HEK293 (cell line): ENCODE measurements at regions not wholly inside any gene's neighbourhood (a gene's known extent, or its start where the extent isn't known, plus 50 kb on each side); places are given as distances from the start of the nearest gene placed in this dataset.
A peak's percentile ranks its signal among the peaks of the same experiment; 100 is the strongest.

Experiments
- GFI1B ChIP-seq: fragments of 450-650 bp; formaldehyde crosslinking; IDR thresholded peaks from 2 replicates; pipeline ENCODE4 v1.5.1; 2016; ENCODE audit warnings: missing biosample characterization, missing genetic modification characterization
- HOXC10 ChIP-seq: sonication (generic); formaldehyde crosslinking; IDR thresholded peaks from 2 replicates; pipeline ENCODE4 v1.8.1; 2023; ENCODE audit warnings: mild to moderate bottlenecking, missing genetic modification reagents
- PRDM1 ChIP-seq: fragments of 450-650 bp; formaldehyde crosslinking; IDR thresholded peaks from 2 replicates; pipeline ENCODE4; 2016; ENCODE audit warnings: missing biosample characterization, missing genetic modification characterization
- ZBTB17 ChIP-seq: fragments of 450-650 bp; formaldehyde crosslinking; IDR thresholded peaks from 2 replicates; pipeline ENCODE4 v1.5.1; 2016; ENCODE audit warnings: missing biosample characterization, missing genetic modification characterization
- ZBTB7A ChIP-seq: fragments of 450-650 bp; formaldehyde crosslinking; IDR thresholded peaks from 2 replicates; pipeline ENCODE4 v1.5.1; 2016; ENCODE audit warnings: low read depth, missing biosample characterization, missing genetic modification characterization
- ZEB2 ChIP-seq: fragments of 450-650 bp; formaldehyde crosslinking; IDR thresholded peaks from 2 replicates; pipeline ENCODE4 v1.5.1; 2016; ENCODE audit warnings: missing biosample characterization, missing genetic modification characterization
- ZFP3 ChIP-seq: fragments of 450-650 bp; formaldehyde crosslinking; IDR thresholded peaks from 2 replicates; pipeline ENCODE4 v1.5.1; 2016; ENCODE audit warnings: low read depth, missing biosample characterization, missing genetic modification characterization
- ZNF112 ChIP-seq: fragments of 450-650 bp; formaldehyde crosslinking; IDR thresholded peaks from 2 replicates; pipeline ENCODE4 v1.5.0; 2017; ENCODE audit warnings: missing biosample characterization, missing genetic modification characterization
- ZNF121 ChIP-seq: fragments of 450-650 bp; formaldehyde crosslinking; IDR thresholded peaks from 2 replicates; pipeline ENCODE4 v1.5.1; 2016; ENCODE audit warnings: missing biosample characterization, missing genetic modification characterization
- ZNF16 ChIP-seq: fragments of 450-650 bp; formaldehyde crosslinking; IDR thresholded peaks from 2 replicates; pipeline ENCODE4 v1.5.1; 2016; ENCODE audit warnings: low read depth, missing biosample characterization, missing genetic modification characterization
- ZNF221 ChIP-seq: fragments of 450-650 bp; formaldehyde crosslinking; IDR thresholded peaks from 2 replicates; pipeline ENCODE4 v1.5.1; 2017; ENCODE audit warnings: missing biosample characterization, missing genetic modification characterization, borderline replicate concordance
- ZNF24 ChIP-seq: fragments of 450-650 bp; formaldehyde crosslinking; IDR thresholded peaks from 2 replicates; pipeline ENCODE4 v1.5.1; 2016; ENCODE audit warnings: missing biosample characterization, missing genetic modification characterization
- ZNF501 ChIP-seq: fragments of 450-650 bp; formaldehyde crosslinking; IDR thresholded peaks from 2 replicates; pipeline ENCODE4 v1.5.1; 2016; ENCODE audit warnings: missing biosample characterization, missing genetic modification characterization
- ZNF530 ChIP-seq: fragments of 450-650 bp; formaldehyde crosslinking; IDR thresholded peaks from 2 replicates; pipeline ENCODE4 v1.5.1; 2016; ENCODE audit warnings: low read depth, missing biosample characterization, missing genetic modification characterization
- ZNF571 ChIP-seq: fragments of 450-650 bp; formaldehyde crosslinking; IDR thresholded peaks from 2 replicates; pipeline ENCODE4 v1.5.0; 2017; ENCODE audit warnings: missing biosample characterization, missing genetic modification characterization
- ZNF585B ChIP-seq: fragments of 450-650 bp; formaldehyde crosslinking; IDR thresholded peaks from 2 replicates; pipeline ENCODE4 v1.5.1; 2016; ENCODE audit warnings: missing biosample characterization, missing genetic modification characterization
- ZNF701 ChIP-seq: fragments of 450-650 bp; formaldehyde crosslinking; IDR thresholded peaks from 2 replicates; pipeline ENCODE4 v1.5.1; 2016; ENCODE audit warnings: missing biosample characterization, missing genetic modification characterization
- ZNF707 ChIP-seq: fragments of 450-650 bp; formaldehyde crosslinking; IDR thresholded peaks from 2 replicates; pipeline ENCODE4 v1.5.1; 2016; ENCODE audit warnings: missing biosample characterization, missing genetic modification characterization
- TF ChIP-seq, protein P1 (sequence below): fragments of 450-650 bp; formaldehyde crosslinking; IDR thresholded peaks from 2 replicates; pipeline ENCODE4 v1.5.1; 2016; ENCODE audit warnings: missing biosample characterization, missing genetic modification characterization
- TF ChIP-seq, protein P2 (sequence below): fragments of 450-650 bp; formaldehyde crosslinking; IDR thresholded peaks from 2 replicates; pipeline ENCODE4 v1.5.1; 2016; ENCODE audit warnings: missing biosample characterization, missing genetic modification characterization
- TF ChIP-seq, protein P3 (sequence below): fragments of 450-650 bp; IDR thresholded peaks from 2 replicates; pipeline ENCODE4 v1.5.1; 2018; ENCODE audit warnings: missing biosample characterization, mild to moderate bottlenecking, missing genetic modification characterization
- TF ChIP-seq, protein P4 (sequence below): fragments of 450-650 bp; formaldehyde crosslinking; IDR thresholded peaks from 2 replicates; pipeline ENCODE4 v1.5.1; 2016; ENCODE audit warnings: missing biosample characterization, missing genetic modification characterization, borderline replicate concordance
- TF ChIP-seq, protein P5 (sequence below): fragments of 450-650 bp; IDR thresholded peaks from 2 replicates; pipeline ENCODE4 v1.5.1; 2018; ENCODE audit warnings: missing biosample characterization, missing genetic modification characterization

DNA sequence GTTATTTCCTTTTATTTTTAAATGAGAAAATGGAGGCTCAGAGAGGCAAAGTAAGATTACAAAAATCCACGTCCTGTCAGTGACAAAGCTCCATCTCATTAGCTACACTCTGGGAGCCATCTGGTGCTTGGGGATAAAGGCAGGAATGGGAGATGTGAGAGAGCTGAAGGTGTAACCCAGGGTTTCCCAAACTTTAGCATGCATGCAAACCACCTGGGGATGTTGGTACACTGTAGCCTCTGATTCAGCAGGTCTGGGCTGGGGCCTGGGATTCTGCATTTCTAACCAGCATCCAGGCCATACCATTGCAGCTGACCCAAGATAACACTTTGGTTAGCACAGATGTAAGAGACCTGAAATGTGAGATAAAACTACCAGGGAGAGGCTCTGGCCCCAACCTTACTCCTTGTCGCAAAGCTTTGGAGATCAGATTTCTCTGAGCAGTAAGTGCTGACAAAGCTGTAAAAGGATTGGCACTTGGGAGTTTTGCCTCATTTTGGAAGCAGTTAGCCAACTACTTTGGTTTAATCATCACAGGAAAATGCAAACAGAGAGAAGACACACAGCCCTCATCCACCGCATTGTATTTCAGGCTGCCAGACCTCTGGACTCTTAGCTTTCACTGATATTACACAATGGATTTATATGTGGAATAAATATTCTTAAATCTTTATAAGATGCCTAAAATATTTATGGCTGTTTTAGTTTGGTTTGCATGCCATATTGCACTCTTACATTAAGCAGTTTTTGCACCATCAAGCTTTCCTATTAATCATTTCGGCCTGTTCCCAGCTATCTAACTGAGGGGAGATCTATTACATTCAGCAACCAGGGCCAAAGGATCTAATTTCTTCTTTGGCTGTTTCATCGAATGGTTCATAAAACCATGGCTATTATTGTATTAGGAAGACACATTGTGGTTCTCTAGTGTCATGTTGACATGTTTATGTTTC, 263.0 kb downstream of the EBLN2 start (continued):
- TF ChIP-seq, protein P1, sequence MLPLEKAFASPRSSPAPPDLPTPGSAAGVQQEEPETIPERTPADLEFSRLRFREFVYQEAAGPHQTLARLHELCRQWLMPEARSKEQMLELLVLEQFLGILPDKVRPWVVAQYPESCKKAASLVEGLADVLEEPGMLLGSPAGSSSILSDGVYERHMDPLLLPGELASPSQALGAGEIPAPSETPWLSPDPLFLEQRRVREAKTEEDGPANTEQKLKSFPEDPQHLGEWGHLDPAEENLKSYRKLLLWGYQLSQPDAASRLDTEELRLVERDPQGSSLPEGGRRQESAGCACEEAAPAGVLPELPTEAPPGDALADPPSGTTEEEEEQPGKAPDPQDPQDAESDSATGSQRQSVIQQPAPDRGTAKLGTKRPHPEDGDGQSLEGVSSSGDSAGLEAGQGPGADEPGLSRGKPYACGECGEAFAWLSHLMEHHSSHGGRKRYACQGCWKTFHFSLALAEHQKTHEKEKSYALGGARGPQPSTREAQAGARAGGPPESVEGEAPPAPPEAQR (tag by site-specific recombination): no peak
- no peak for TF ChIP-seq HOXC10
- no peak for TF ChIP-seq PRDM1 (tag by site-specific recombination)
- no peak for TF ChIP-seq ZNF121
- TF ChIP-seq GFI1B (tag by site-specific recombination): no peak
- no peak for TF ChIP-seq ZFP3 (tag by site-specific recombination)
- TF ChIP-seq, protein P2, sequence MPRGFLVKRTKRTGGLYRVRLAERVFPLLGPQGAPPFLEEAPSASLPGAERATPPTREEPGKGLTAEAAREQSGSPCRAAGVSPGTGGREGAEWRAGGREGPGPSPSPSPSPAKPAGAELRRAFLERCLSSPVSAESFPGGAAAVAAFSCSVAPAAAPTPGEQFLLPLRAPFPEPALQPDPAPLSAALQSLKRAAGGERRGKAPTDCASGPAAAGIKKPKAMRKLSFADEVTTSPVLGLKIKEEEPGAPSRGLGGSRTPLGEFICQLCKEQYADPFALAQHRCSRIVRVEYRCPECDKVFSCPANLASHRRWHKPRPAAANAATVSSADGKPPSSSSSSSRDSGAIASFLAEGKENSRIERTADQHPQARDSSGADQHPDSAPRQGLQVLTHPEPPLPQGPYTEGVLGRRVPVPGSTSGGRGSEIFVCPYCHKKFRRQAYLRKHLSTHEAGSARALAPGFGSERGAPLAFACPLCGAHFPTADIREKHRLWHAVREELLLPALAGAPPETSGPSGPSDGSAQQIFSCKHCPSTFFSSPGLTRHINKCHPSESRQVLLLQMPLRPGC: no peak
- TF ChIP-seq, protein P3, sequence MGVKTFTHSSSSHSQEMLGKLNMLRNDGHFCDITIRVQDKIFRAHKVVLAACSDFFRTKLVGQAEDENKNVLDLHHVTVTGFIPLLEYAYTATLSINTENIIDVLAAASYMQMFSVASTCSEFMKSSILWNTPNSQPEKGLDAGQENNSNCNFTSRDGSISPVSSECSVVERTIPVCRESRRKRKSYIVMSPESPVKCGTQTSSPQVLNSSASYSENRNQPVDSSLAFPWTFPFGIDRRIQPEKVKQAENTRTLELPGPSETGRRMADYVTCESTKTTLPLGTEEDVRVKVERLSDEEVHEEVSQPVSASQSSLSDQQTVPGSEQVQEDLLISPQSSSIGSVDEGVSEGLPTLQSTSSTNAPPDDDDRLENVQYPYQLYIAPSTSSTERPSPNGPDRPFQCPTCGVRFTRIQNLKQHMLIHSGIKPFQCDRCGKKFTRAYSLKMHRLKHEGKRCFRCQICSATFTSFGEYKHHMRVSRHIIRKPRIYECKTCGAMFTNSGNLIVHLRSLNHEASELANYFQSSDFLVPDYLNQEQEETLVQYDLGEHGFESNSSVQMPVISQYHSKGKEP (tag by site-specific recombination): no peak
- TF ChIP-seq ZNF16 (tag by site-specific recombination): no peak
- TF ChIP-seq, protein P4, sequence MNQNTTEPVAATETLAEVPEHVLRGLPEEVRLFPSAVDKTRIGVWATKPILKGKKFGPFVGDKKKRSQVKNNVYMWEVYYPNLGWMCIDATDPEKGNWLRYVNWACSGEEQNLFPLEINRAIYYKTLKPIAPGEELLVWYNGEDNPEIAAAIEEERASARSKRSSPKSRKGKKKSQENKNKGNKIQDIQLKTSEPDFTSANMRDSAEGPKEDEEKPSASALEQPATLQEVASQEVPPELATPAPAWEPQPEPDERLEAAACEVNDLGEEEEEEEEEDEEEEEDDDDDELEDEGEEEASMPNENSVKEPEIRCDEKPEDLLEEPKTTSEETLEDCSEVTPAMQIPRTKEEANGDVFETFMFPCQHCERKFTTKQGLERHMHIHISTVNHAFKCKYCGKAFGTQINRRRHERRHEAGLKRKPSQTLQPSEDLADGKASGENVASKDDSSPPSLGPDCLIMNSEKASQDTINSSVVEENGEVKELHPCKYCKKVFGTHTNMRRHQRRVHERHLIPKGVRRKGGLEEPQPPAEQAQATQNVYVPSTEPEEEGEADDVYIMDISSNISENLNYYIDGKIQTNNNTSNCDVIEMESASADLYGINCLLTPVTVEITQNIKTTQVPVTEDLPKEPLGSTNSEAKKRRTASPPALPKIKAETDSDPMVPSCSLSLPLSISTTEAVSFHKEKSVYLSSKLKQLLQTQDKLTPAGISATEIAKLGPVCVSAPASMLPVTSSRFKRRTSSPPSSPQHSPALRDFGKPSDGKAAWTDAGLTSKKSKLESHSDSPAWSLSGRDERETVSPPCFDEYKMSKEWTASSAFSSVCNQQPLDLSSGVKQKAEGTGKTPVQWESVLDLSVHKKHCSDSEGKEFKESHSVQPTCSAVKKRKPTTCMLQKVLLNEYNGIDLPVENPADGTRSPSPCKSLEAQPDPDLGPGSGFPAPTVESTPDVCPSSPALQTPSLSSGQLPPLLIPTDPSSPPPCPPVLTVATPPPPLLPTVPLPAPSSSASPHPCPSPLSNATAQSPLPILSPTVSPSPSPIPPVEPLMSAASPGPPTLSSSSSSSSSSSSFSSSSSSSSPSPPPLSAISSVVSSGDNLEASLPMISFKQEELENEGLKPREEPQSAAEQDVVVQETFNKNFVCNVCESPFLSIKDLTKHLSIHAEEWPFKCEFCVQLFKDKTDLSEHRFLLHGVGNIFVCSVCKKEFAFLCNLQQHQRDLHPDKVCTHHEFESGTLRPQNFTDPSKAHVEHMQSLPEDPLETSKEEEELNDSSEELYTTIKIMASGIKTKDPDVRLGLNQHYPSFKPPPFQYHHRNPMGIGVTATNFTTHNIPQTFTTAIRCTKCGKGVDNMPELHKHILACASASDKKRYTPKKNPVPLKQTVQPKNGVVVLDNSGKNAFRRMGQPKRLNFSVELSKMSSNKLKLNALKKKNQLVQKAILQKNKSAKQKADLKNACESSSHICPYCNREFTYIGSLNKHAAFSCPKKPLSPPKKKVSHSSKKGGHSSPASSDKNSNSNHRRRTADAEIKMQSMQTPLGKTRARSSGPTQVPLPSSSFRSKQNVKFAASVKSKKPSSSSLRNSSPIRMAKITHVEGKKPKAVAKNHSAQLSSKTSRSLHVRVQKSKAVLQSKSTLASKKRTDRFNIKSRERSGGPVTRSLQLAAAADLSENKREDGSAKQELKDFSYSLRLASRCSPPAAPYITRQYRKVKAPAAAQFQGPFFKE (tag by site-specific recombination): no peak
- no peak for TF ChIP-seq ZNF112 (tag by site-specific recombination)
- no peak for TF ChIP-seq ZNF221 (tag by site-specific recombination)
- no peak for TF ChIP-seq ZNF585B
- TF ChIP-seq ZNF24: peak; percentile 51; the same call in 1 of the 2 replicates
- peak; percentile 19; the same call in 1 of the 2 replicates for TF ChIP-seq ZBTB17
- TF ChIP-seq ZNF530 (tag by site-specific recombination): no peak
- TF ChIP-seq ZNF707 (tag by site-specific recombination): peak; percentile 79
- no peak for TF ChIP-seq ZBTB7A (tag by site-specific recombination)
- peak; percentile 57; the same call in 1 of the 2 replicates for TF ChIP-seq ZEB2 (tag by site-specific recombination)
- TF ChIP-seq ZNF501 (tag by site-specific recombination): 0 out of 2 replicates have a peak, but pooled peaks have one; percentile 19
- TF ChIP-seq, protein P5, sequence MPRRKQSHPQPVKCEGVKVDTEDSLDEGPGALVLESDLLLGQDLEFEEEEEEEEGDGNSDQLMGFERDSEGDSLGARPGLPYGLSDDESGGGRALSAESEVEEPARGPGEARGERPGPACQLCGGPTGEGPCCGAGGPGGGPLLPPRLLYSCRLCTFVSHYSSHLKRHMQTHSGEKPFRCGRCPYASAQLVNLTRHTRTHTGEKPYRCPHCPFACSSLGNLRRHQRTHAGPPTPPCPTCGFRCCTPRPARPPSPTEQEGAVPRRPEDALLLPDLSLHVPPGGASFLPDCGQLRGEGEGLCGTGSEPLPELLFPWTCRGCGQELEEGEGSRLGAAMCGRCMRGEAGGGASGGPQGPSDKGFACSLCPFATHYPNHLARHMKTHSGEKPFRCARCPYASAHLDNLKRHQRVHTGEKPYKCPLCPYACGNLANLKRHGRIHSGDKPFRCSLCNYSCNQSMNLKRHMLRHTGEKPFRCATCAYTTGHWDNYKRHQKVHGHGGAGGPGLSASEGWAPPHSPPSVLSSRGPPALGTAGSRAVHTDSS (tag by site-specific recombination): no peak
- no peak for TF ChIP-seq ZNF701
- no peak for TF ChIP-seq ZNF571
